WTC11 (cell line): ENCODE measurements at regions not wholly inside any gene's neighbourhood (a gene's known extent, or its start where the extent isn't known, plus 50 kb on each side); places are given as distances from the start of the nearest gene placed in this dataset.

ENCODE experiments used
- ATAC-seq: fragments of 200-7000 bp; cut with Tn5 transposase; 2 replicates; pipeline ENCODE4 v1.10.0; 2021; ENCODE audit warnings: mild to moderate bottlenecking, moderate library complexity
- CTCF ChIA-PET: fragments of 300-600 bp; sonication (Branson Sonifier 250); formaldehyde crosslinking; loops from one replicate; lab custom pipeline; 2021; ENCODE audit warnings: antibody characterized with exemption; lab: Charles Lee
- POLR2A ChIA-PET: fragments of 350-600 bp; sonication (Branson Sonifier 250); formaldehyde crosslinking; loops from one replicate; lab custom pipeline; 2021; ENCODE audit warnings: antibody characterized with exemption; lab: Charles Lee
- DNase-seq: peaks from one replicate; pipeline ENCODE4 v3.0.0; 2021; ENCODE audit warnings: low spot score
- H3K27ac Mint-ChIP-seq: 2 replicates; pipeline ENCODE4 v1.8.0; 2021; ENCODE audit warnings: mixed read lengths
- H3K27me3 Mint-ChIP-seq: 2 replicates; pipeline ENCODE4 v1.8.0; 2021; ENCODE audit warnings: low read depth, mild to moderate bottlenecking, moderate library complexity, mixed read lengths
- H3K36me3 Mint-ChIP-seq: 2 replicates; pipeline ENCODE4 v1.8.0; 2021; ENCODE audit warnings: mixed read lengths
- H3K4me1 Mint-ChIP-seq: 2 replicates; pipeline ENCODE4 v1.8.0; 2022; ENCODE audit warnings: mixed read lengths
- H3K4me3 Mint-ChIP-seq: 2 replicates; pipeline ENCODE4 v1.8.0; 2021; ENCODE audit warnings: mild to moderate bottlenecking, moderate library complexity, mixed read lengths
- H3K9me3 Mint-ChIP-seq: 2 replicates; pipeline ENCODE4 v1.8.0; 2021; ENCODE audit warnings: mixed read lengths
- ATF6 ChIP-seq: sonication (generic); formaldehyde crosslinking; IDR thresholded peaks from 2 replicates; pipeline ENCODE4 v1.8.1; 2023; ENCODE audit warnings: mild to moderate bottlenecking, missing genetic modification reagents
- CTCF ChIP-seq: fragments of 200-600 bp; IDR thresholded peaks from 2 replicates; pipeline ENCODE4 v1.8.0; 2022; ENCODE audit warnings: antibody characterized with exemption
- ELF4 ChIP-seq: sonication (generic); formaldehyde crosslinking; IDR thresholded peaks from 2 replicates; pipeline ENCODE4 v1.8.1; 2022; ENCODE audit warnings: low read depth, mild to moderate bottlenecking, moderate library complexity, missing genetic modification reagents
- ESRRA ChIP-seq: sonication (generic); formaldehyde crosslinking; IDR thresholded peaks from 2 replicates; pipeline ENCODE4 v1.8.1; 2022; ENCODE audit warnings: mild to moderate bottlenecking, missing genetic modification reagents, borderline replicate concordance
- HMGA2 ChIP-seq: fragments of 250-450 bp; sonication (Bioruptor Pico); IDR thresholded peaks from 2 replicates; pipeline ENCODE4 v1.4.0; 2021; ENCODE audit warnings: mild to moderate bottlenecking, moderate library complexity
- JUN ChIP-seq: sonication (generic); formaldehyde crosslinking; IDR thresholded peaks from 2 replicates; pipeline ENCODE4 v1.8.0; 2023; ENCODE audit warnings: mild to moderate bottlenecking, missing genetic modification reagents
- KAT7 ChIP-seq: sonication (generic); formaldehyde crosslinking; IDR thresholded peaks from 2 replicates; pipeline ENCODE4 v1.8.1; 2023; ENCODE audit warnings: missing genetic modification reagents, mild to moderate bottlenecking, borderline replicate concordance
- MYBL2 ChIP-seq: sonication (generic); formaldehyde crosslinking; IDR thresholded peaks from 2 replicates; pipeline ENCODE4 v1.8.1; 2023; ENCODE audit warnings: mild to moderate bottlenecking, moderate library complexity, missing genetic modification reagents
- NR1H2 ChIP-seq: sonication (generic); formaldehyde crosslinking; IDR thresholded peaks from 2 replicates; pipeline ENCODE4 v1.9.0; 2021; ENCODE audit warnings: mild to moderate bottlenecking, moderate library complexity, missing genetic modification reagents
- NR2C2 ChIP-seq: sonication (generic); formaldehyde crosslinking; IDR thresholded peaks from 2 replicates; pipeline ENCODE4 v1.8.0; 2022; ENCODE audit warnings: mild to moderate bottlenecking, missing genetic modification reagents
- PRRX2 ChIP-seq: fragments of 250-450 bp; sonication (Bioruptor Pico); IDR thresholded peaks from 2 replicates; pipeline ENCODE4 v1.8.0; 2021; ENCODE audit warnings: mild to moderate bottlenecking
- SOX15 ChIP-seq: fragments of 250-450 bp; sonication (Bioruptor Pico); IDR thresholded peaks from 2 replicates; pipeline ENCODE4 v1.9.0; 2021; ENCODE audit warnings: mild to moderate bottlenecking
- TCF7 ChIP-seq: sonication (generic); formaldehyde crosslinking; IDR thresholded peaks from 2 replicates; pipeline ENCODE4 v1.8.0; 2022; ENCODE audit warnings: mild to moderate bottlenecking, low read depth, missing genetic modification reagents, moderate library complexity
- USF1 ChIP-seq: sonication (generic); formaldehyde crosslinking; IDR thresholded peaks from 2 replicates; pipeline ENCODE4 v1.8.0; 2022; ENCODE audit warnings: mild to moderate bottlenecking, missing genetic modification reagents
- USF2 ChIP-seq: sonication (generic); formaldehyde crosslinking; IDR thresholded peaks from 2 replicates; pipeline ENCODE4 v1.8.1; 2023; ENCODE audit warnings: mild to moderate bottlenecking, missing genetic modification reagents, moderate library complexity
- ZBTB21 ChIP-seq: sonication (generic); formaldehyde crosslinking; IDR thresholded peaks from 2 replicates; pipeline ENCODE4 v1.8.1; 2023; ENCODE audit warnings: mild to moderate bottlenecking, missing genetic modification reagents, borderline replicate concordance
- ZNF138 ChIP-seq: sonication (generic); formaldehyde crosslinking; conservative IDR thresholded peaks from 2 replicates; pipeline ENCODE4 v1.8.1; 2022; ENCODE audit warnings: mild to moderate bottlenecking, moderate library complexity, missing genetic modification reagents
- ZNF396 ChIP-seq: fragments of 250-450 bp; sonication (Bioruptor Pico); IDR thresholded peaks from 2 replicates; pipeline ENCODE4 v1.8.0; 2021; ENCODE audit warnings: mild to moderate bottlenecking, moderate library complexity, borderline replicate concordance
- ZNF423 ChIP-seq: fragments of 250-450 bp; sonication (Bioruptor Pico); IDR thresholded peaks from 2 replicates; pipeline ENCODE4 v2.1.2; 2022; ENCODE audit warnings: mild to moderate bottlenecking, moderate library complexity
- ZNF512 ChIP-seq: sonication (generic); formaldehyde crosslinking; IDR thresholded peaks from 2 replicates; pipeline ENCODE4 v1.8.1; 2022; ENCODE audit warnings: missing genetic modification reagents, borderline replicate concordance

DNA sequence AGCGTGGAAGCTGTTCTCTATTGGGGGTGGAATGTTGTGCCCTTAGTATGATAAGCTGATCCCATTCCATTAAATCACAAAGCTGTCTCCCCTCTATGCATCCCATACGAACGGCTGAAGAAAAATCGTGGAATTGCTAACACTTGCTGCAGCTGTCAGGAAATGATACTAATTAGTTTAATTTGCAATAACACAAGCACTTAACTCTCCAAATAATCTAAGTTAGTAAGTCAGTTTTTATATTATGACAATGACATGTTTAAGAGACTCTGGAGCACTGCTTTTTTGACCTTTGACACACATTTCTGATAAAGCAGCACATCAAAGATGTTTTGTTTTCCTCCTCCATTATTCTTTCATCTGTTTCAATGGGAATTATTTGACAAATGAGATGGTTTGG lies 123.7 kb upstream of the SATB2 start:
- H3K9me3 Mint-ChIP-seq: no peaks in the 10 kb centered on the region
- peak overlapping the region; percentile 38; the same call in 1 of the 2 replicates for H3K27ac Mint-ChIP-seq
- CTCF ChIA-PET: interaction anchor here (0.6 to 2.3 kb wide), 7 partner anchors 10 to 110 kb away, joined by 3 to 22 read pairs (median 4); no protein-coding TSS in a partner anchor

DNA sequence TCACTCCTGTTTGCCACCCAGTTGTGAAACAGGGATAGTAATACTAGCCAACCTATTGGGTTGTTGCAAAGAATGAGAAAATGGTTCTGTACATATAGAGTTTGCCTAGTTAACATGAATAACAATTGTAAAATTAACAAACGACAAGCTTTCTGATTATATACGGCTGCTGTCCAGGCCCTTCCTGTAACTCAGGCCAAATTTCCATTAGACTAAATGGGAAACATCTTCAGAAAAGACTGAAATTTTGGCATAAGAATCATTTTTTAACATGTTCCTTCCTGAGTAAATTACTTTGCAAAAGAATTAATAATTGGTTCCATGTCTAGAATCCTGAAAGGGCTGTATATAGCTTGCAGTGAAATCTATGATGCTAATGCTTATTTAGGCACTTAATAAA lies 117.7 kb upstream of the SATB2 start:
- ATAC-seq: no peak
- CTCF ChIA-PET: no interaction called here

More for the DNA sequence above, 123.7 kb upstream of the SATB2 start:
- TF ChIP-seq ATF6 (CRISPR knock-in tag) (no peak), ZNF138 (no peak), ZNF396 (CRISPR knock-in tag) (no peak), JUN (no peak), ESRRA (no peak), PRRX2 (no peak), ZNF512 (CRISPR knock-in tag) (no peak), USF2 (CRISPR knock-in tag) (no peak), USF1 (CRISPR knock-in tag) (no peak), ZBTB21 (CRISPR knock-in tag) (no peak), SOX15 (CRISPR knock-in tag) (no peak)
- ATAC-seq (no peak), DNase-seq (no peak)
- Mint-ChIP-seq H3K4me3 (peak overlapping the region; percentile 59), H3K27me3 (no peaks in the 10 kb centered on the region), H3K36me3 (no peaks in the 10 kb centered on the region), H3K4me1 (peaks cover 29% of the 10 kb centered on the region)
- POLR2A ChIA-PET: interaction anchor here (1.2 kb wide), 1 partner anchor 8 kb away, joined by 9 read pairs; no protein-coding TSS in a partner anchor

DNA sequence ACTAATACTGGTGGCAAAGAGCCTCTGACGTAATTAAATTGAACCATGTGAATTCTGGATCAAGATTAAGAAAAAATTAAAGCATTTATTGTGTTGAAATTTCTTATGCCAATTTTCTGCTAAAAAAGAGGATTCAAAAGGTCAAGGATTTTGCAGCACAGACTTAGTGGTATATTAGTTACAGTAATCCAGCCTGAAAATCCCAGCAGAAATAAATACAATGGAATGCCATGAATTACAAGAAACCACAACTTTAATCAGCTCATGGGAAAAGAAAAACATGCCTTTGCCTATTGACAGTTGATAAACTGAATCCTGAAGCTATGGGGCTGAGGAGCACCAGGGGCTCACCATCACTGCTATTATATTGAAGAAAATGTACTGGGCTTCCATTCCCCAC lies 114.8 kb upstream of the SATB2 start:
- no peaks in the 10 kb centered on the region for H3K27me3 Mint-ChIP-seq
- ATAC-seq: no peak
- no peak overlapping the region for H3K4me3 Mint-ChIP-seq
- no peaks in the 10 kb centered on the region for H3K36me3 Mint-ChIP-seq
- POLR2A ChIA-PET: interaction anchor here (1.0 kb wide), 1 partner anchor 9 kb away, joined by 9 read pairs; no protein-coding TSS in a partner anchor
- H3K27ac Mint-ChIP-seq: no peak overlapping the region
- TF ChIP-seq HMGA2 (CRISPR knock-in tag): no peak
- TF ChIP-seq KAT7 (CRISPR knock-in tag): no peak
- TF ChIP-seq CTCF: no peak
- no peak for TF ChIP-seq NR1H2 (CRISPR knock-in tag)
- no peak for TF ChIP-seq ZNF423 (CRISPR knock-in tag)
- TF ChIP-seq ELF4: no peak
- TF ChIP-seq NR2C2 (CRISPR knock-in tag): no peak
- CTCF ChIA-PET: interaction anchor here (0.9 to 1.2 kb wide), 2 partner anchors 24 to 101 kb away, joined by 3 to 4 read pairs; no protein-coding TSS in a partner anchor
- DNase-seq: no peak
- no peaks in the 10 kb centered on the region for H3K9me3 Mint-ChIP-seq
- H3K4me1 Mint-ChIP-seq: peaks cover 26% of the 10 kb centered on the region

More for the DNA sequence above, 117.7 kb upstream of the SATB2 start:
- H3K27ac Mint-ChIP-seq: no peak overlapping the region
- H3K27me3 Mint-ChIP-seq: no peaks in the 10 kb centered on the region
- DNase-seq: no peak
- no peak overlapping the region for H3K4me3 Mint-ChIP-seq
- POLR2A ChIA-PET: no interaction called here
- H3K4me1 Mint-ChIP-seq: peaks cover 15% of the 10 kb centered on the region
- no peaks in the 10 kb centered on the region for H3K9me3 Mint-ChIP-seq
- no peaks in the 10 kb centered on the region for H3K36me3 Mint-ChIP-seq
- TF ChIP-seq MYBL2 (CRISPR knock-in tag) (no peak), TCF7 (no peak), NR1H2 (CRISPR knock-in tag) (no peak)
- TF ChIP-seq, all 79 proteins: peak for 0
